Neural progenitor cell (in vitro differentiated cells): ENCODE measurements at regions not wholly inside any gene's neighbourhood (a gene's known extent, or its start where the extent isn't known, plus 50 kb on each side); places are given as distances from the start of the nearest gene placed in this dataset.

Experiments
- CTCF ChIP-seq: fragments of 200-600 bp; sonication (generic); IDR thresholded peaks from 2 replicates; pipeline ENCODE4 v1.5.1; 2017; ENCODE audit warnings: antibody characterized with exemption, mild to moderate bottlenecking
- EZH2 ChIP-seq: fragments of 200-600 bp; sonication (generic); IDR thresholded peaks from 2 replicates; pipeline ENCODE4 v1.6.1; 2017; ENCODE audit warnings: antibody characterized with exemption, mild to moderate bottlenecking, moderate library complexity
- EZH2phosphoT487 ChIP-seq: fragments of 200-600 bp; sonication (generic); IDR thresholded peaks from 2 replicates; pipeline ENCODE4 v1.6.1; 2017; ENCODE audit warnings: antibody characterized with exemption

- TF ChIP-seq CTCF (no peak), EZH2phosphoT487 (no peak), EZH2 (no peak)
These were observed 87.8 kb downstream of the PLEKHG1 start for GRCh38 chr6:150687508-150687907.
